Ishikawa (cell line): ENCODE measurements at regions not wholly inside any gene's neighbourhood (a gene's known extent, or its start where the extent isn't known, plus 50 kb on each side); places are given as distances from the start of the nearest gene placed in this dataset.

Source experiments
- CEBPB ChIP-seq: IDR thresholded peaks from 2 replicates; pipeline ENCODE4 v1.6.1; 2012
- EGR1 ChIP-seq: IDR thresholded peaks from 2 replicates; pipeline ENCODE4 v1.6.1; 2012
- EP300 ChIP-seq: IDR thresholded peaks from 2 replicates; pipeline ENCODE4 v1.6.1; 2012; ENCODE audit warnings: borderline replicate concordance
- FOXM1 ChIP-seq: IDR thresholded peaks from 2 replicates; pipeline ENCODE4 v1.6.1; 2012; ENCODE audit warnings: low read depth, borderline replicate concordance
- MAX ChIP-seq: IDR thresholded peaks from 2 replicates; pipeline ENCODE4 v1.6.1; 2012
- RAD21 ChIP-seq: IDR thresholded peaks from 2 replicates; pipeline ENCODE4 v1.6.1; 2012; ENCODE audit warnings: low read depth
- TAF1 ChIP-seq: IDR thresholded peaks from 2 replicates; pipeline ENCODE4 v1.6.1; 2012; ENCODE audit warnings: low read depth, mild to moderate bottlenecking
- TCF12 ChIP-seq: IDR thresholded peaks from 2 replicates; pipeline ENCODE4 v1.6.1; 2012; ENCODE audit warnings: low read depth
- TEAD4 ChIP-seq: IDR thresholded peaks from 2 replicates; pipeline ENCODE4 v1.6.1; 2012
- USF1 ChIP-seq: IDR thresholded peaks from 2 replicates; pipeline ENCODE4 v1.6.1; 2012
- ZBTB7A ChIP-seq: IDR thresholded peaks from 2 replicates; pipeline ENCODE4 v1.6.1; 2012; ENCODE audit warnings: low read depth

- TF ChIP-seq RAD21: no peak
- no peak for TF ChIP-seq FOXM1
- TF ChIP-seq TAF1: no peak
- no peak for TF ChIP-seq CEBPB
- no peak for TF ChIP-seq EGR1
- TF ChIP-seq MAX: no peak
- TF ChIP-seq TCF12: no peak
- no peak for TF ChIP-seq EP300
- no peak for TF ChIP-seq USF1
- TF ChIP-seq TEAD4: no peak
- TF ChIP-seq ZBTB7A: no peak
Measured at GRCh38 chr4:53786632-53787031, 195.3 kb upstream of the LNX1 start.
